Right lobe of liver (tissue), 4 donors: ENCODE measurements at regions not wholly inside any gene's neighbourhood (a gene's known extent, or its start where the extent isn't known, plus 50 kb on each side); places are given as distances from the start of the nearest gene placed in this dataset.

Experiments
- POLR2A ChIP-seq: fragments of 450-650 bp; IDR thresholded peaks from one replicate; pipeline ENCODE4 v1.6.1; 2017; ENCODE audit warnings: antibody characterized with exemption, mild to moderate bottlenecking
- TF ChIP-seq, protein P1 (sequence below), 4 donors: fragments of 200-600 bp in 3 of 4; fragments of 450-650 bp in 1 of 4; IDR thresholded peaks; one replicate each; pipeline versions ENCODE4 v1.5.1 to v1.8.0; 2016 to 2022; ENCODE audit warnings: antibody characterized with exemption in 4 of 4, mild to moderate bottlenecking in 2 of 4
- donor health status: DM: no; HTN: no; CAD: no.
- donor health status: DM: no; HTN: no; CAD: no.
- donor health status: DM: no; HTN: yes; CAD: no.

DNA sequence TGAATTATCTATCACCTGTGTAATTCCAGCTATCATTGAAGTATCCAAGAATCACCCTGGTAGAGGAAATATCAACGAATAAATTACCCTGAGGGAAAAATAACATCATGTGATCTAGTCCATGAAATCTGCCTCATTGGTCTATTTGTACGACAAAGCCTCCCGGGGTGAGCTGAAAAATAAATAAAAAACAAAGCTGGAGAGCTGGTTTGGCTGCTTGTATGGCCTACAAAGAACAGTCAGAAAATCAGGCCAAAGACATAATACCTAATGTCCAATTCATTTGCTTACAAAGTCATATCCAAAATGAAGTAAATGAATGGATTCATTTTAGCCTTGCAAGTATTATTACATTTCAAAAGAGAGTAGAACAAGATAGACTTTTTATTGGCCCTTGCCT is 449.9 kb downstream of the KLF12 start:
- TF ChIP-seq, protein P1, sequence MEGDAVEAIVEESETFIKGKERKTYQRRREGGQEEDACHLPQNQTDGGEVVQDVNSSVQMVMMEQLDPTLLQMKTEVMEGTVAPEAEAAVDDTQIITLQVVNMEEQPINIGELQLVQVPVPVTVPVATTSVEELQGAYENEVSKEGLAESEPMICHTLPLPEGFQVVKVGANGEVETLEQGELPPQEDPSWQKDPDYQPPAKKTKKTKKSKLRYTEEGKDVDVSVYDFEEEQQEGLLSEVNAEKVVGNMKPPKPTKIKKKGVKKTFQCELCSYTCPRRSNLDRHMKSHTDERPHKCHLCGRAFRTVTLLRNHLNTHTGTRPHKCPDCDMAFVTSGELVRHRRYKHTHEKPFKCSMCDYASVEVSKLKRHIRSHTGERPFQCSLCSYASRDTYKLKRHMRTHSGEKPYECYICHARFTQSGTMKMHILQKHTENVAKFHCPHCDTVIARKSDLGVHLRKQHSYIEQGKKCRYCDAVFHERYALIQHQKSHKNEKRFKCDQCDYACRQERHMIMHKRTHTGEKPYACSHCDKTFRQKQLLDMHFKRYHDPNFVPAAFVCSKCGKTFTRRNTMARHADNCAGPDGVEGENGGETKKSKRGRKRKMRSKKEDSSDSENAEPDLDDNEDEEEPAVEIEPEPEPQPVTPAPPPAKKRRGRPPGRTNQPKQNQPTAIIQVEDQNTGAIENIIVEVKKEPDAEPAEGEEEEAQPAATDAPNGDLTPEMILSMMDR (IDR thresholded peaks at IDR 0.05), result no peak
- no peak for TF ChIP-seq POLR2A
